Activated naive CD4-positive, alpha-beta T cell treated with anti-CD3 and anti-CD28 coated beads for 36 hours (primary cell): ENCODE measurements at regions not wholly inside any gene's neighbourhood (a gene's known extent, or its start where the extent isn't known, plus 50 kb on each side); places are given as distances from the start of the nearest gene placed in this dataset.

ENCODE experiments used
- CTCF ChIA-PET: fragments of 350-600 bp; sonication (Branson Sonifier 250); formaldehyde crosslinking; loops from one replicate; lab custom pipeline; 2021; ENCODE audit warnings: antibody characterized with exemption; lab: Charles Lee
- DNase-seq: peaks from one replicate; pipeline ENCODE4 v3.0.0-alpha.2; 2020
- H3K27ac Mint-ChIP-seq: one replicate; pipeline ENCODE4 v1.8.0; 2021; ENCODE audit warnings: mild to moderate bottlenecking, mixed read lengths
- H3K27me3 Mint-ChIP-seq: one replicate; pipeline ENCODE4 v1.8.0; 2021; ENCODE audit warnings: low read depth, mixed read lengths
- H3K36me3 Mint-ChIP-seq: one replicate; pipeline ENCODE4 v1.8.0; 2021; ENCODE audit warnings: low read depth, mixed read lengths
- H3K4me1 Mint-ChIP-seq: one replicate; pipeline ENCODE4 v1.8.0; 2021; ENCODE audit warnings: low read depth, mixed read lengths
- H3K4me3 Mint-ChIP-seq: one replicate; pipeline ENCODE4 v1.8.0; 2021; ENCODE audit warnings: mild to moderate bottlenecking, moderate library complexity, mixed read lengths
- H3K9me3 Mint-ChIP-seq: one replicate; pipeline ENCODE4 v1.8.0; 2021; ENCODE audit warnings: mixed read lengths
- intact Hi-C: fragments of 100-400 bp; cut with micrococcal nuclease; formaldehyde crosslinking; loops from one replicate; pipeline ENCODE4 v1.15.1; 2023

DNA sequence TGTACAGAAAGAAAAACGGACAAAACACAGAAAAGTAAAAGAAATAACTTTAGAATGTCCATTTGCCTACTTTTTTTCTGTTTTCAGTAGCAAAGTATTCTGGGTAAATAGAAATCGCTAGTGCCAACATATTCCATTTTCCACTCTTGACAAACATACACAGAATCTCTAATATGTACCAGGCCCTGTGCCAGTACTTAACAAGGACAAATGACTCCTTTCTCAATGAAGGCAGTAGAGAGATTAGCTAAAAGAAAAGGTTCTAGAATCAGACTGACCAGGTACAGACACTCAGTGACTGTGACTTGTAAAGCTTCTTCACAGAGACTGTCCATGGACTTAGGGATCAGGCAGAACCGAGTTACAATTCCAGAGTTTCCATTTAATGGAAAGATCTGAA, 165.8 kb upstream of the STAC start:
- Mint-ChIP-seq H3K27ac (no peak overlapping the region), H3K9me3 (peaks cover 6% of the 10 kb centered on the region)
- CTCF ChIA-PET: no interaction called here

DNA sequence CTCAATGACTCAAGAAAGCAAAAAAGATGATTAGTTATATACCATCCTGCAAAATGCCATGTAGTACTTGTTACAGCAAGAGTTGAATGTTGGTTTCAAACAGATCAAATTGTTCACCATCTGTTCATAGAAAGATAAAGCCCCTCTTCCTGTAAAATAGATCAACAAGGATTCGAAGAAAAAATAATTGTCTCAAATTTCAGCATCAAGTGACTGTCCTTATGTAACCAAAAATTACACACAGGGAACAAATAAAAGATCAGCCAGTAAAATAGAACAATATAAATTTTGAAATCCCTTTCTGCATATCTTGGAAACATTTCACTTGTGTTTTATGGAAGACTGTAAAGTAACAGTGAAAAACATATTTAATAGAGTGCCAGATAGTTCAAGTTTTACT, 165.1 kb upstream of the STAC start:
- H3K4me3 Mint-ChIP-seq: no peak overlapping the region
- DNase-seq: no peak
- no peaks in the 10 kb centered on the region for H3K4me1 Mint-ChIP-seq
- intact Hi-C loops: no loop called here
- H3K27me3 Mint-ChIP-seq: no peaks in the 10 kb centered on the region
- peaks cover 6% of the 10 kb centered on the region for H3K9me3 Mint-ChIP-seq
- no peaks in the 10 kb centered on the region for H3K36me3 Mint-ChIP-seq
- CTCF ChIA-PET: no interaction called here
- H3K27ac Mint-ChIP-seq: no peak overlapping the region

More for the DNA sequence above, 165.8 kb upstream of the STAC start:
- DNase-seq: no peak
- Mint-ChIP-seq H3K4me3 (no peak overlapping the region), H3K4me1 (no peaks in the 10 kb centered on the region), H3K27me3 (no peaks in the 10 kb centered on the region), H3K36me3 (no peaks in the 10 kb centered on the region)
- intact Hi-C loops: no loop called here

DNA sequence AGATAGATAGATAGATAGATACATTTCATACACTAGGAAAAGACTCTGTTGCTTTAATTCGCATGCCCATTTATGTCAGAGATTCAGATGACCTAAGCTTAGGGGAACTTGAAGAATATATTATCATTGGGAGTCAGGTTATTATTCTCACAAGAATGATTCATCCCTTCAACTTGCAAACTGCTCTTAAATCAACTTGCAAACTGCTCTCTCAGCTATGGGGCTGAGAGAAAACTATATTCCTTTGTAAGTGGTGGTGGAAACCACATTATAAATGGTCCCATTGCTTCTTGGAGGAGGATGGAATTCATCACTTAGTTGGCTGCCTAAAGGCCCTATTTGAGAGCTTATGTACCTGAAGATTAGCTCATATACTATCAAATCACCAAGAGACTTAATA, 160.9 kb upstream of the STAC start:
- Mint-ChIP-seq H3K4me1 (no peaks in the 10 kb centered on the region), H3K36me3 (no peaks in the 10 kb centered on the region), H3K4me3 (no peak overlapping the region), H3K27ac (no peak overlapping the region), H3K9me3 (peaks cover 8% of the 10 kb centered on the region), H3K27me3 (no peaks in the 10 kb centered on the region)
- CTCF ChIA-PET: no interaction called here
- intact Hi-C loops: no loop called here
- DNase-seq: no peak

DNA sequence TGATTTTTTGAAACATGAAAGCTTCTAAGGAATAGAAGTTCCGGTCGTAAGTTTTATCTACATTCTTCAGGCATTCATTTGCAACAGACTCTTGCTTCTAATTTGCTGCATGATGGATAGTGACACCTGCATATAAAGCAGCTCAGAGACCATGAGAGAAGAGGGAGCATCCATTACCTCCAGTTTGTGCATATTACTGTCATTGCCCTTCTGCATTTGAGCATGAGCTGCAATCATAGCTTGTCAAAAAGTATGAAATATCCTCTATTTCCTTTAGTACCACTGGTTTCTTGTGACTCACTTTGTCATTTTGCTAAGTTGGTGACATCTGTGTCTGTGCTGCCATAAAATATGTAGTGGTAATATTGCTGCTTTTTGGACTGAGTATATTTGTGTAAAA, 160.1 kb upstream of the STAC start:
- H3K4me1 Mint-ChIP-seq: no peaks in the 10 kb centered on the region
- intact Hi-C loops: no loop called here
- no peak overlapping the region for H3K4me3 Mint-ChIP-seq
- H3K9me3 Mint-ChIP-seq: peaks cover 8% of the 10 kb centered on the region
- no peak for DNase-seq
- CTCF ChIA-PET: no interaction called here
- no peaks in the 10 kb centered on the region for H3K27me3 Mint-ChIP-seq
- no peaks in the 10 kb centered on the region for H3K36me3 Mint-ChIP-seq
- H3K27ac Mint-ChIP-seq: no peak overlapping the region

DNA sequence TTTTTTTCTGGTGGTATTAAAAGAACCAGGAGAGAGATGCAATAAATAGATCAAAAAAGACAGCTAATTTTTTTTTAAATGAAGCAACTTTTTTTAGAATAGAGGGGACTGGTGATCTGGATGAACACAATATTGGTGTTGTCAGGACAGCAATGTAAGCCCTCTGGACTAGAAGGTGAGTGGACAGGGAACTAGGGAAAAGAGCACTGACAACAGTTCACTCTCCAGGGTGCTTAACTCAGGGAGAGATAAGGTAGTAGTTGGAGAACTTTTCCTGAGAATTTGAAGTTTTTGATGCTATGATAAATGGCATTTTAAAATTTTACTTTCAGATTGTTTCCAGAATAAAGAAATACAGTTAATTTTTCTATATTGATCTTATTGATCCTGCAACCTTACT, 158.3 kb upstream of the STAC start:
- H3K4me3 Mint-ChIP-seq: no peak overlapping the region
- no peak overlapping the region for H3K27ac Mint-ChIP-seq
- H3K36me3 Mint-ChIP-seq: no peaks in the 10 kb centered on the region
- H3K27me3 Mint-ChIP-seq: no peaks in the 10 kb centered on the region
- no peak for DNase-seq
- CTCF ChIA-PET: no interaction called here
- intact Hi-C loops: no loop called here
- peaks cover 8% of the 10 kb centered on the region for H3K9me3 Mint-ChIP-seq
- no peaks in the 10 kb centered on the region for H3K4me1 Mint-ChIP-seq

DNA sequence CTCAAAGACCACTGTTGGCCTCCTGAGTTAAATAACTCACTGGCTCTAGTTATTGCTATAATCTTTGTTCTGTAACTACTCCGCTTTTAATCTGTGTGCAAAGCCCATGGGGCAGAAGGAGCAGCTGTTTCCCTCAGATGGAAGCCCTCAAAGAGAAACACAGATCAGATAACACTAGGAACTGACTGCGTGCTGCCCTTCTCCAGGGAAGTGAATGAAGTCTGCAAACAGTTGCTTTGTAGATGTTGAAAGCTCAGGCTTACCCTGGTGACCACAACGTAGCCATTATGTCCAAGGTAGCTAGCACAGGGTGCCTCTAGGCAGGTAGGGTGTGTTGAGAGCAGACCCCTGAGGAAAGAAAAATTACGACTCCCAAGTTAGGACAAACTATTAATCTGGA, 152.3 kb upstream of the STAC start:
- Mint-ChIP-seq H3K9me3 (no peaks in the 10 kb centered on the region), H3K27me3 (no peaks in the 10 kb centered on the region), H3K27ac (no peak overlapping the region), H3K4me3 (no peak overlapping the region), H3K4me1 (no peaks in the 10 kb centered on the region), H3K36me3 (no peaks in the 10 kb centered on the region)
- CTCF ChIA-PET: no interaction called here
- DNase-seq: no peak
- intact Hi-C loops: no loop called here

DNA sequence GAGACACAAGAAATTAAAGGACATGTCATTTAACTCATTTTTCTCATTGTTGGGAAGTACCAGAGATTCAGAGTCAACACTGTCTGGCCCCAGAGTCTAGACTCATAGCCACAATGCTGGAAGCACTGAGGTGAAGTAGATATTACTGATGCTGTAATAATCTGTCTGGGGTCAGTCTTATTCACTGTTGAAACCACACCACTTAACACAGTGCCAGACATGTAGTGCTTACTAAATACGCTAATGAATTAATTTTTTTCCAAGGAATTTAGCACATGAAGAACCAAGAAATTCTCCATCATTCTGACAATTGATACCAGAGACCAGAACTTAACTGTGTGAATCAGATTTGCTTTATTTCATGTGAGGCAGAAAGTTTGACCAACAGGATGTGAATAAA, 150.8 kb upstream of the STAC start:
- Mint-ChIP-seq H3K27ac (no peak overlapping the region), H3K36me3 (no peaks in the 10 kb centered on the region), H3K9me3 (no peaks in the 10 kb centered on the region), H3K27me3 (no peaks in the 10 kb centered on the region), H3K4me3 (no peak overlapping the region), H3K4me1 (no peaks in the 10 kb centered on the region)
- DNase-seq: no peak
- intact Hi-C loops: no loop called here
- CTCF ChIA-PET: interaction anchor here (0.6 kb wide), 1 partner anchor 1866 kb away, joined by 3 read pairs; no protein-coding TSS in a partner anchor

DNA sequence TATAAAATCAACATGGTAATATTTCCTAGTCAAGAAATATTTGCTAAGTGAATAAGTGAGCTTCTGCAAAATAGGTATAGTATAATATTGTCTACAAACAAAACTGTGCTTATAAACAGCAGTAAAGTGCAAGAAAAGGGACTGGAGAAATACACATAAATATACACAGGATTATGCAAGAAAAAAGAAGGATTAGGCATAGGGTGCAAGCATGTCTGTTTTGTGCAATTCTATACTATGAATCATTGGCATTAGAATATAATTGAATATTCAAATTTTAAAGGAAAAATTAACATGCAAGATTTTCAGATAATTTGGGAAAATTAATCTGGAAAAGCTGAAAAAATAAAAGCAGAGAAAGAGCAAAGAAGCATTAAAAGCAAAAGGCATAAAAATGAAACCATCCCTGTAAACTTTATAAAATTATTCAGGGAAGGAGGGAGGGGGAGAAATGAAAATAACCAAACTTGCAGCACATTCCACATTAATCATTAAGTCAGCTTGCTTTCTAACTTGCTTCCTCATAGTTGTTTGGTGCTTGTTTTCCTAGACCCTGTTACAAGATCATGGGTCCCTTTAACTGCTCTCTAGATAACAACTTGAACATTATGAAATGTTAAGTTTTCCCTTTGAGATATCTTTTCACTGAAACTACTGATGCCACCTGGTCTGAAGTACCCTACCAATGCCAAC, 147.4 kb upstream of the STAC start:
- H3K27me3 Mint-ChIP-seq: no peaks in the 10 kb centered on the region
- no peak overlapping the region for H3K27ac Mint-ChIP-seq
- CTCF ChIA-PET: no interaction called here
- DNase-seq: no peak
- H3K36me3 Mint-ChIP-seq: no peaks in the 10 kb centered on the region
- intact Hi-C loops: no loop called here
- no peaks in the 10 kb centered on the region for H3K4me1 Mint-ChIP-seq
- H3K4me3 Mint-ChIP-seq: no peak overlapping the region
- H3K9me3 Mint-ChIP-seq: peaks cover 9% of the 10 kb centered on the region

DNA sequence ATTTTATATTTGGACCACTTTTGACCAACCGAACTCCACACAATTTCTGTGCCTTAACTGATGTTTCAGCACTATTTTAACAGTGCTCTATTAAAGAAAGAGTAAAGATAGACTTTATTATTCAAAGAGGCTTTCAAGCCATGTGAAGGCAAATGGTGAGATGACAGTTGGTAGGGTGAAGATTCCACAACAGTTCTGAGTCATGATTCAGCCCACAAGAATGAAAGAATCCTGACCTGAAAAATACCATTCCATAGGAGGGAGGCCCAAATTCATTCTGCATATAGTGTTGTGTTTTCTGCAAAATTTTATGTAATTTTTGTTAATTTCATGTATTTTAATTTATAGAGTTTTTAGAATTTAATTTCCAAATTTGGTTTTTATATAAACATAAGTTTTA, 135.6 kb upstream of the STAC start:
- Mint-ChIP-seq H3K4me3 (no peak overlapping the region), H3K36me3 (no peaks in the 10 kb centered on the region), H3K27me3 (no peaks in the 10 kb centered on the region), H3K27ac (no peak overlapping the region), H3K9me3 (no peaks in the 10 kb centered on the region), H3K4me1 (no peaks in the 10 kb centered on the region)
- DNase-seq: no peak
- CTCF ChIA-PET: no interaction called here
- intact Hi-C loops: no loop called here

DNA sequence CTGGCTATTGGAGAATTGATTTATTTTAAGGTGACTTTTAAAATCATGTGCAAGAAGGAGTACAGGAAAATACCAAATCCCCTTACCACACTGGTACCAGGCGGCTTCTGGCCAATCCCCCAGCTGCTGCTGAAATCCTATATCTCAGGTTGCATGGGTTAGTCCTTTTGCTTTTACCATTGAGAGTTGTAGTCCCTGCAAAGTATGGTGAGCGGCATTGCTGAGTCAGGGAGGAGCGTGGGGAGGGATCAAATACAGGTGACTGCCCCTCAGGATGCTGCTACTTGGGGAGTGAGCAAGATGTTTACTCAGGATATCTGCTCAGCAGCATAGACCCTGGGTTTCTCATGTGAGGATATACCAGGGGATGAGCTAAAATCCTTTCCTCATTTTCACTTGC, 131.9 kb upstream of the STAC start:
- no peak for DNase-seq
- Mint-ChIP-seq H3K27ac (no peak overlapping the region), H3K4me3 (no peak overlapping the region), H3K4me1 (no peaks in the 10 kb centered on the region), H3K9me3 (peaks cover 14% of the 10 kb centered on the region), H3K27me3 (no peaks in the 10 kb centered on the region), H3K36me3 (no peaks in the 10 kb centered on the region)
- intact Hi-C loops: no loop called here
- CTCF ChIA-PET: no interaction called here

DNA sequence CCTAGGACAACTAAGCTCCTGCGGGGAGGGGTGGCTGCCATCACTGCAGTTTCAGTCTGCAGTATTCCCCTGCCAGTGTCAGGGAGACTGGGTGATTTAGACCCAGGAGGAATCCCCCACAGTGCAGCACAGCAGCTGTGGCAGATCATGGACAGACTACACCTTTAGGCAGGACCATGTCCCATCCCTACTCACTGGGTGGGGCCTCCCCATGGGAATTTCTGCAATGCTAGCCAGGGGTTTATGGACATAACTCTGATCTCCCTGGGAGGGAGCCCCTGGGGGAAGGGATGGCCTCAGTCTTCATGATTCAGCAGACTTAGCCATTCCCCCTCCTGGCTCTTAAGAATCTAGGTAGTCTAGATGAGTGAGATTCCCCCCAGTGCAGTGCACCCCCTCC, 130.1 kb upstream of the STAC start:
- no peaks in the 10 kb centered on the region for H3K27me3 Mint-ChIP-seq
- H3K36me3 Mint-ChIP-seq: no peaks in the 10 kb centered on the region
- peaks cover 18% of the 10 kb centered on the region for H3K9me3 Mint-ChIP-seq
- intact Hi-C loops: no loop called here
- no peak overlapping the region for H3K27ac Mint-ChIP-seq
- H3K4me1 Mint-ChIP-seq: no peaks in the 10 kb centered on the region
- H3K4me3 Mint-ChIP-seq: no peak overlapping the region
- no peak for DNase-seq
- CTCF ChIA-PET: no interaction called here

DNA sequence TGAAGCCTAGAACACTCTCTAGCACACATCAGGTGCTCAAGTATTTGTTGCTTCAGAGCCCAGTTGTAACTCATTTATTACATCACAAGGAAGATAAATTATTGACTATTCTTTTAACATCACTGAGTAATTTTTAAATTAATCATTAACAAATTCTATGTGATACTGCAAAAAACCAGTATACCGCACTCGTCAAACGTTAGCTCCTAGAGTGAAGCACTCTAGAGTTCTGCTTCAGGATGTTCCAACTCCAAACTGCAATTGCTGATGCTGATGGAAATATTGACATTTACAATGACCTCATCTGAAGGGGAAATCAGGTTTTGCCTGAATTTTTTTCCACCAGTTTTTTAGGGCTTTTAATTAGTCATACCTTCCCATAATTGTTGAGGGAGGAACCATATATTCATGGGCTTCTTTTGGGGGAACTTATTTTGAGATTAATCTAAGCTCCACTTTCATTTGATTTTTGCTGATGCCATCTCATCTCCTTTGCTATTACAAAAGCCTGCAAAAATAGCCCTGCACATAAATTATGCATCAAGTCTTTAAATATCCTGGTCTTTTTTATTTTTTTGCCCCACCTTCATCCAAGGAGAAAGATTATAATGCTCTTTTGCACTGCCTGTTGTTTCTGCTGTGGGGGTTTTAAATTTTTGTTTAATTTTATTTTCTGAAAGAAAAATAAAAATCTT, 123.0 kb upstream of the STAC start:
- CTCF ChIA-PET: interaction anchor here (0.7 kb wide), 1 partner anchor 114 kb away, joined by 3 read pairs; no protein-coding TSS in a partner anchor
- DNase-seq: no peak
- intact Hi-C loops: no loop called here
- H3K27ac Mint-ChIP-seq: no peak overlapping the region
- H3K4me3 Mint-ChIP-seq: no peak overlapping the region
- no peaks in the 10 kb centered on the region for H3K36me3 Mint-ChIP-seq
- no peaks in the 10 kb centered on the region for H3K4me1 Mint-ChIP-seq
- peaks cover 12% of the 10 kb centered on the region for H3K9me3 Mint-ChIP-seq
- no peaks in the 10 kb centered on the region for H3K27me3 Mint-ChIP-seq

DNA sequence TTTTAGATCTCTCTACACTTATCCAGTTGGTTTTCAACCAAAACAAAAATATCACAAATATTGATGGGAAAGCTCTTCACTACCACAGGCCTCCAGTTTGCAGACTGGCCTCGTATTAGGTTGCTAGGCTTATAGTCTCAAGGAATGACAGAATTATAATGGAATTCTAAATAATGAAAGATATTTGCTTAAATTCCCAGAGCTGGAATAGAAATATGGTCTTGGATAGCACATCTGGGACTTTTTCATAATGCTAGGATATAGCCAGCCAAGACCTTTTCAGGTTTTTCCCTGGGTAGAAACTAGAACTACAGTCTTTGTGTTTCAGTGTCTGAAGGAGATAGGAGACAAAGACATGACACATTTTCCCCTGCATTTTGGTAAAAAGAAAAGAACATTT, 121.9 kb upstream of the STAC start:
- no peak overlapping the region for H3K4me3 Mint-ChIP-seq
- peaks cover 4% of the 10 kb centered on the region for H3K9me3 Mint-ChIP-seq
- CTCF ChIA-PET: interaction anchor here (0.6 kb wide), 1 partner anchor 16 kb away, joined by 3 read pairs; no protein-coding TSS in a partner anchor
- no peak for DNase-seq
- no peaks in the 10 kb centered on the region for H3K27me3 Mint-ChIP-seq
- H3K27ac Mint-ChIP-seq: no peak overlapping the region
- H3K36me3 Mint-ChIP-seq: no peaks in the 10 kb centered on the region
- intact Hi-C loops: no loop called here
- no peaks in the 10 kb centered on the region for H3K4me1 Mint-ChIP-seq
